ENCODE measurements at regions not wholly inside any gene's neighbourhood (a gene's known extent, or its start where the extent isn't known, plus 50 kb on each side); places are given as distances from the start of the nearest gene placed in this dataset.

- no peaks in the 10 kb centered on the region for H3K9me3 ChIP-seq
- TF ChIP-seq, protein P1, sequence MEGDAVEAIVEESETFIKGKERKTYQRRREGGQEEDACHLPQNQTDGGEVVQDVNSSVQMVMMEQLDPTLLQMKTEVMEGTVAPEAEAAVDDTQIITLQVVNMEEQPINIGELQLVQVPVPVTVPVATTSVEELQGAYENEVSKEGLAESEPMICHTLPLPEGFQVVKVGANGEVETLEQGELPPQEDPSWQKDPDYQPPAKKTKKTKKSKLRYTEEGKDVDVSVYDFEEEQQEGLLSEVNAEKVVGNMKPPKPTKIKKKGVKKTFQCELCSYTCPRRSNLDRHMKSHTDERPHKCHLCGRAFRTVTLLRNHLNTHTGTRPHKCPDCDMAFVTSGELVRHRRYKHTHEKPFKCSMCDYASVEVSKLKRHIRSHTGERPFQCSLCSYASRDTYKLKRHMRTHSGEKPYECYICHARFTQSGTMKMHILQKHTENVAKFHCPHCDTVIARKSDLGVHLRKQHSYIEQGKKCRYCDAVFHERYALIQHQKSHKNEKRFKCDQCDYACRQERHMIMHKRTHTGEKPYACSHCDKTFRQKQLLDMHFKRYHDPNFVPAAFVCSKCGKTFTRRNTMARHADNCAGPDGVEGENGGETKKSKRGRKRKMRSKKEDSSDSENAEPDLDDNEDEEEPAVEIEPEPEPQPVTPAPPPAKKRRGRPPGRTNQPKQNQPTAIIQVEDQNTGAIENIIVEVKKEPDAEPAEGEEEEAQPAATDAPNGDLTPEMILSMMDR (IDR thresholded peaks at IDR 0.05), result no peak
- no peak for TF ChIP-seq EP300 (IDR thresholded peaks at IDR 0.05)
- TF ChIP-seq POLR2A (IDR thresholded peaks at IDR 0.05), result no peak
- no peaks in the 10 kb centered on the region for H3K4me1 ChIP-seq
- H3K4me3 ChIP-seq, result no peak overlapping the region
- H3K36me3 ChIP-seq, result no peaks in the 10 kb centered on the region
- WGBS, 2 donors, result 79 to 90% methylated on average over 7 of the region's 7 CpGs
- DNase-seq (ENCODE audit: low spot score in 2 of 2), result no peak
- H3K27me3 ChIP-seq, result peaks cover 0 to 10% of the 10 kb centered on the region in 2 donors
- H3K27ac ChIP-seq, result no peak overlapping the region
These were observed 113.9 kb downstream of the TLE3 start for GRCh38 chr15:69983696-69984265.

GRCh38 chr15:69987492-69988489 is 109.9 kb downstream of the TLE3 start:
- H3K36me3 ChIP-seq, result no peaks in the 10 kb centered on the region
- no peak for TF ChIP-seq POLR2A (IDR thresholded peaks at IDR 0.05)
- no peak overlapping the region for H3K27ac ChIP-seq
- no peak overlapping the region for H3K4me3 ChIP-seq
- no peak for DNase-seq (ENCODE audit: low spot score in 2 of 2)
- H3K9me3 ChIP-seq, result no peaks in the 10 kb centered on the region
- H3K4me1 ChIP-seq, result no peaks in the 10 kb centered on the region
- H3K27me3 ChIP-seq, result peaks cover 0 to 12% of the 10 kb centered on the region in 2 donors
- 75 to 76% methylated on average over 9 of the region's 9 CpGs for WGBS, 2 donors

GRCh38 chr15:69988541-69989225 is 109.0 kb downstream of the TLE3 start:
- Histone ChIP-seq H3K27ac (no peak overlapping the region), H3K27me3 (peaks cover 0 to 5% of the 10 kb centered on the region in 2 donors), H3K9me3 (no peaks in the 10 kb centered on the region), H3K4me3 (no peak overlapping the region), H3K4me1 (no peaks in the 10 kb centered on the region), H3K36me3 (no peaks in the 10 kb centered on the region)
- TF ChIP-seq EP300 (IDR thresholded peaks at IDR 0.05) (no peak), POLR2A (IDR thresholded peaks at IDR 0.05) (no peak)
- TF ChIP-seq, protein P1 (IDR thresholded peaks at IDR 0.05), result no peak
- DNase-seq (ENCODE audit: low spot score in 2 of 2), result no peak
- 61 to 68% methylated on average over 10 of the region's 10 CpGs for WGBS, 2 donors

DNA sequence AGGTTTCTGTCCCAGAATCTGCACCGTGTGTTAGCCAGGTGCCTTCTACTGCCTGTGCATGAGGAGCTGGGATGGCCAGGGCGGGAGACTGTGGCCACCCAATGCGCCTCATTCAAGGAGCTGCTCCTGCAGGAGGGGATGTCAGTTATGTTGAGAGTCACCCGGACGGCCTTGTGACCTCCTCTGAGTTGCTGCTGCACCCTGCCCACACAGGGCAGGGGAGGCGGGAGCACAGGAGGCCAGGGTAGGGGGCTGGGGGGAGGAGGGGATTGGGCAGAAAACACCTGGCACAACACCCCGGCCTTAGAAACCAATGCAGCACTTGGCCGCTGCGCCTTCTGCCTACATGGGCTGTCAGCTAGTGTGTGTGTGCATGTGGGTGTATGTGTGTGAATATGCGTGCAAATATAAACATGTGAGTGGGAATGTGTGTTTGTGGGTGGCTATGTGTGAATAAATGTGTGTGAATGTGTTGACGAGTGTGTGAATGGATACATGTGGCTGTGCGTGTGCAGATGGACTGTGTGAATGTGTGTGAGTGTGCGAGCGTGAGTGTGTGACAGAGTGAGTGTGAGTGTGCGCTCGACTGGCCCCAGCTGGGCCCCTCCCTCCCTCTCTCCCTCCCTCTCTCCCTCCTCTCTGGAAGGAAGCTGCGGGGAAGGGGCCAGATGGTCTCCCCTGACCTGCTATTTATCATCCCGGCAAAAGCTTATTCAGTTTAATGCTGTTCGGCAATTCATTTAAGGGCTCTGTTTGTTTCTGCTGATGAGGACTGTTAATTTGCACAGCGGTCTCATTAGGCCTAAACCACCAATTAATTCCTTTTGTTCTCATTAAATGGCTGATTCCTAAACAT is 106.9 kb downstream of the TLE3 start:
- WGBS, 2 donors, result 60 to 70% methylated on average over 20 of the region's 20 CpGs
- H3K36me3 ChIP-seq, result no peaks in the 10 kb centered on the region
- H3K27me3 ChIP-seq, result peaks cover 0 to 5% of the 10 kb centered on the region in 2 donors
- no peaks in the 10 kb centered on the region for H3K9me3 ChIP-seq
- no peak overlapping the region for H3K4me3 ChIP-seq
- TF ChIP-seq POLR2A (IDR thresholded peaks at IDR 0.05), result no peak
- no peak for TF ChIP-seq EP300 (IDR thresholded peaks at IDR 0.05)
- TF ChIP-seq, protein P1 (IDR thresholded peaks at IDR 0.05), result no peak
- no peak for DNase-seq (ENCODE audit: low spot score in 2 of 2)
- H3K27ac ChIP-seq, result no peak overlapping the region
- no peaks in the 10 kb centered on the region for H3K4me1 ChIP-seq

GRCh38 chr15:69991551-69991980 is 106.2 kb downstream of the TLE3 start:
- Histone ChIP-seq H3K27ac (no peak overlapping the region), H3K27me3 (peaks cover 0 to 5% of the 10 kb centered on the region in 2 donors), H3K4me1 (no peaks in the 10 kb centered on the region), H3K36me3 (no peaks in the 10 kb centered on the region), H3K9me3 (no peaks in the 10 kb centered on the region), H3K4me3 (no peak overlapping the region)
- WGBS, 2 donors, result 60 to 82% methylated on average over 7 to 9 of the region's 10 CpGs
- TF ChIP-seq EP300 (IDR thresholded peaks at IDR 0.05) (no peak), POLR2A (IDR thresholded peaks at IDR 0.05) (no peak)
- TF ChIP-seq, protein P1 (IDR thresholded peaks at IDR 0.05), result no peak
- DNase-seq (ENCODE audit: low spot score in 2 of 2), result no peak

Measured in tibial nerve (tissue), 4 donors.